ENCODE measurements at regions not wholly inside any gene's neighbourhood (a gene's known extent, or its start where the extent isn't known, plus 50 kb on each side); places are given as distances from the start of the nearest gene placed in this dataset.

DNA sequence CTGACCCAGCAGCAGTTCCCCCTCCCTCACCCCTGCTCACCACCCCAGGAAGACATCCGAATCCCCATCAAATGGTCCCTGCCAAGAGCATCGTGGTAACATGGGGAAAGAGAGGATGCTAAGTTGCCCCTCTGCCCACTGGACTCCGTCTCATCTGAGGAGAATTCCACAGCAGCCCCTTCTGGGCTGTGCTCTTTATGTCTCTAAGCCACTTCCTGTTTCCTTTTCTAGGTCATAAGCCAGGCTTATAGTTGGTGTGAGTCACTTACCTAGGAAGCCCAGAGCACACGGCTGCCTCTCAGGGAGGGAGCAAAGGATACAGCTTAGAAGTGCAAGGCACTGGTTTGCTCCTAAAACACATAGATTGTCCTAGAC is 76.0 kb downstream of the VCPKMT start:
- Mint-ChIP-seq H3K9me3 (no peaks in the 10 kb centered on the region), H3K36me3 (ENCODE audit: low read depth) (peaks cover 61% of the 10 kb centered on the region), H3K27me3 (no peaks in the 10 kb centered on the region), H3K4me3 (peak overlapping the region; percentile 93), H3K27ac (peak overlapping the region; percentile 99), H3K4me1 (peaks cover 36% of the 10 kb centered on the region)
- peak; percentile 39 for ATAC-seq (replicated peaks)

- H3K27ac Mint-ChIP-seq: peak overlapping the region; percentile 99
- peaks cover 61% of the 10 kb centered on the region for H3K36me3 Mint-ChIP-seq (ENCODE audit: low read depth)
- no peak for ATAC-seq (replicated peaks)
- peaks cover 42% of the 10 kb centered on the region for H3K4me1 Mint-ChIP-seq
- H3K9me3 Mint-ChIP-seq: no peaks in the 10 kb centered on the region
- H3K4me3 Mint-ChIP-seq: peak overlapping the region; percentile 93
- no peaks in the 10 kb centered on the region for H3K27me3 Mint-ChIP-seq
Observed at GRCh38 chr14:50040895-50041465, 75.4 kb downstream of the VCPKMT start.

GRCh38 chr14:50041980-50042379 is 74.4 kb downstream of the VCPKMT start:
- peaks cover 46% of the 10 kb centered on the region for H3K4me1 Mint-ChIP-seq
- H3K9me3 Mint-ChIP-seq: no peaks in the 10 kb centered on the region
- peaks cover 58% of the 10 kb centered on the region for H3K36me3 Mint-ChIP-seq (ENCODE audit: low read depth)
- no peak for ATAC-seq (replicated peaks)
- H3K4me3 Mint-ChIP-seq: peak overlapping the region; percentile 93
- H3K27me3 Mint-ChIP-seq: no peaks in the 10 kb centered on the region
- no peak overlapping the region for H3K27ac Mint-ChIP-seq

DNA sequence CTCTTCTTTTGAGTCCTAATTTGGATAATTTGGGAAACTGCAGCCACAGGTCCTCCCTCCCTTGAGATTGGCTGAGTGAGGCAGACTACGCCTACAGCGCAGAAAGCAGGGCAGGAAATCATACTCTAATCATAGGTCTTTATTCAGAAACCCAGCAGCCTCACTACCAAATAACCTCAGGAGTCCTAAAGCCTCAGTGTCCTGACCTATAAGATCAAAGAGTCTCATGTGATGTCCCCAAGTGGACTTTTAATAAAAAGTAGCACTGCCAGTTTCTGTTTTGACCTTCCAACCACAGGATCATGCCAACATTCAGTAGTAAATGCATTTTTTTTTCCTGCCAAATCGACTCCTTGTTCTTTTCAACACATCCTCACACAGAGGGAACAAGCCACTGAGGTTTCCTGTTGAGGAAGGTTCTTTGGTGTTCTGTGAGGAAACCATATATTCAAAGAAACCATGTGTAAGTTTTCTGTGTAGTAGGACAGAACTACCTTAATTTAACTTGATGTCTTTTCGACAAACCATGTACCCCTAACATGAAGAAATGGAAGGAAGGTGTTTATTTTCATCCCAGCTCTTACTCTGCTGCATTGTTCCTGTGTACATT is 72.2 kb downstream of the VCPKMT start:
- Mint-ChIP-seq H3K36me3 (ENCODE audit: low read depth) (peaks cover 37% of the 10 kb centered on the region), H3K27me3 (no peaks in the 10 kb centered on the region), H3K9me3 (no peaks in the 10 kb centered on the region), H3K4me1 (peaks cover 43% of the 10 kb centered on the region), H3K27ac (peak overlapping the region; percentile 94), H3K4me3 (peak overlapping the region; percentile 68)
- ATAC-seq (replicated peaks): peak; percentile 18

DNA sequence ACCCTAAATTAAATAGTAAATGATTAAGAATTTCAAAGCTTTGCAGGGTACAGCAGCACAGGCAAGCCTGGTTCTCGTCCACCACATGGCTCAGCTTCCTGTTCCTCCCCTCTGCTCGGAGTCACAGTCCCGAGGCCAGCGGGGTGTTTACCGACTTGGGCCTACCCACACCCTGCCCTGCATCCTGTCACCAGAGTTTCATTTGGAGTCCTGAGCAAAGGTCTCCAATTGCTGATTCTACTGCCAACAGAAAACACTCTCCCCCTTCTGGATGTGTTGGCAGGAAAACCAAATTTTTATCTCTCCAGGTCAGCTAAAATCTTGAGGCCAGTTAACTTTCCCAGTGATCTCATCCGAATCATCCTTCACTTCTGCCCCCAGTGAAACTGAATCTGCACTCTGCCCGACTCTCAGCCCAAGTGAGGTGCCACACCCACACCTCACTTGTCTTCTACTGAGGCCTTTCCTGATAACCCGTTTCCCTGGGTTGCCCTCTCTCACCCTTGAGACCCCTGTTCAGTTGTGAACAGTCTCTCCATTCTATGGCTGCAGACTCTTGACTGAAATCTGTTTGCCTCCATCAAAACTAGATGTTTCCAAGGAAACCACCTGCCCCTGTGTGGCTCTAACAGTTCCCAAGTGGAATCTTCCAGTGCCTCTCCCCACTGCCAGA is 71.2 kb downstream of the VCPKMT start:
- Mint-ChIP-seq H3K36me3 (ENCODE audit: low read depth) (peaks cover 26% of the 10 kb centered on the region), H3K27ac (peak overlapping the region; percentile 94), H3K4me1 (peaks cover 41% of the 10 kb centered on the region), H3K27me3 (no peaks in the 10 kb centered on the region), H3K9me3 (no peaks in the 10 kb centered on the region), H3K4me3 (peak overlapping the region; percentile 68)
- peak; percentile 83 for ATAC-seq (replicated peaks)

DNA sequence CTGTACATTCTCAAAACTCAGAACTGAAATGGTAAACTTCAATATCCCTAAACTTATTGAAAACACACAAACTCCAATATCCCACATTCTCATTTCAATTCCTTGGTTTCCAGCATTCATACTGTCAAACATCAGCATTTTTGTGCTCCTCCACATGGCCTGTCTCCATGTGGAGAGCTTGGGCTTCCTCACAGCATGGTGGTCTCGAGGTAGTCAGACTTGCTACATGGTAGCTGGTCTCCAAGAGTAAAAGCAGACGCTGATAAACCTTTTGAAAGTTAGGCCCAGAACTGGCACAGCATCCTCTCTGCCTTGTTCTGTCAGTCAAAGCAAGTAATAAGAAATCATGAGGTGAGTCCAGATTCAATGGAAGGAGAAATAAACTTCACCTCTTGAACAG is 70.5 kb downstream of the VCPKMT start:
- no peaks in the 10 kb centered on the region for H3K9me3 Mint-ChIP-seq
- H3K4me1 Mint-ChIP-seq: peaks cover 34% of the 10 kb centered on the region
- no peak for ATAC-seq (replicated peaks)
- H3K27ac Mint-ChIP-seq: peak overlapping the region; percentile 94
- H3K36me3 Mint-ChIP-seq (ENCODE audit: low read depth): peaks cover 20% of the 10 kb centered on the region
- peak overlapping the region; percentile 68 for H3K4me3 Mint-ChIP-seq
- H3K27me3 Mint-ChIP-seq: no peaks in the 10 kb centered on the region

- peak overlapping the region; percentile 68 for H3K4me3 Mint-ChIP-seq
- peaks cover 32% of the 10 kb centered on the region for H3K4me1 Mint-ChIP-seq
- H3K9me3 Mint-ChIP-seq: no peaks in the 10 kb centered on the region
- peak overlapping the region; percentile 94 for H3K27ac Mint-ChIP-seq
- ATAC-seq (replicated peaks): no peak
- H3K27me3 Mint-ChIP-seq: no peaks in the 10 kb centered on the region
- peaks cover 15% of the 10 kb centered on the region for H3K36me3 Mint-ChIP-seq (ENCODE audit: low read depth)
Observed at GRCh38 chr14:50047274-50047676, 69.1 kb downstream of the VCPKMT start.

DNA sequence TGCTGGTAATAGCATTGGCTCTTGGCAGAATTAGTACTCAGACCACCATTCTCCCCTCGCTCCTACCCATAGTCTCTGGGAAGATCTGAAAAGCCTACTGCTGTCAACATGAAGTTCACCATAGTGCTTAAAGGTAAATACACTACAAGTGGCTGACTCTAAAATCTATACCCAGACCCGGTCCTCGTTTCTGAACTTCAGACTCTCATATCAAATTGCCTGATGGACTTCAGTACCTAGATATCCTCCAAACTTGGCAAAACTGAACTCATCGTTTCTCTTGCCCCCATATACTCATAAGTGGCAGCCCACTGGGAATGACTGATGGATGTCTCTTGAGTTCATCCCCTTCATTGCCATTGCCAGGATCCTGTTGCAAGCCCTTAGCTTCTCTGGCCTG is 67.3 kb downstream of the VCPKMT start:
- H3K27ac Mint-ChIP-seq: no peak overlapping the region
- peaks cover 15% of the 10 kb centered on the region for H3K36me3 Mint-ChIP-seq (ENCODE audit: low read depth)
- no peaks in the 10 kb centered on the region for H3K27me3 Mint-ChIP-seq
- H3K4me3 Mint-ChIP-seq: no peak overlapping the region
- no peak for ATAC-seq (replicated peaks)
- H3K4me1 Mint-ChIP-seq: peaks cover 33% of the 10 kb centered on the region
- no peaks in the 10 kb centered on the region for H3K9me3 Mint-ChIP-seq

- Mint-ChIP-seq H3K27ac (no peak overlapping the region), H3K27me3 (no peaks in the 10 kb centered on the region), H3K36me3 (ENCODE audit: low read depth) (peaks cover 15% of the 10 kb centered on the region), H3K4me1 (peaks cover 26% of the 10 kb centered on the region), H3K9me3 (no peaks in the 10 kb centered on the region), H3K4me3 (no peak overlapping the region)
- ATAC-seq (replicated peaks): no peak
Observed at GRCh38 chr14:50049703-50050570, 66.4 kb downstream of the VCPKMT start.

- no peak overlapping the region for H3K27ac Mint-ChIP-seq
- H3K9me3 Mint-ChIP-seq: no peaks in the 10 kb centered on the region
- no peak overlapping the region for H3K4me3 Mint-ChIP-seq
- no peak for ATAC-seq (replicated peaks)
- peaks cover 16% of the 10 kb centered on the region for H3K4me1 Mint-ChIP-seq
- no peaks in the 10 kb centered on the region for H3K27me3 Mint-ChIP-seq
- peaks cover 6% of the 10 kb centered on the region for H3K36me3 Mint-ChIP-seq (ENCODE audit: low read depth)
Observed at GRCh38 chr14:50051106-50051505, 65.3 kb downstream of the VCPKMT start.

GRCh38 chr14:50051706-50052105 is 64.7 kb downstream of the VCPKMT start:
- Mint-ChIP-seq H3K4me1 (peaks cover 11% of the 10 kb centered on the region), H3K27ac (peak overlapping the region; percentile 30), H3K9me3 (no peaks in the 10 kb centered on the region), H3K4me3 (no peak overlapping the region), H3K36me3 (ENCODE audit: low read depth) (peaks cover under 1% of the 10 kb centered on the region), H3K27me3 (no peaks in the 10 kb centered on the region)
- no peak for ATAC-seq (replicated peaks)

GRCh38 chr14:50052517-50052916 is 63.9 kb downstream of the VCPKMT start:
- Mint-ChIP-seq H3K9me3 (no peaks in the 10 kb centered on the region), H3K36me3 (ENCODE audit: low read depth) (no peaks in the 10 kb centered on the region)

GRCh38 chr14:50053935-50054334 is 62.4 kb downstream of the VCPKMT start:
- no peaks in the 10 kb centered on the region for H3K9me3 Mint-ChIP-seq
- no peak overlapping the region for H3K4me3 Mint-ChIP-seq
- no peaks in the 10 kb centered on the region for H3K36me3 Mint-ChIP-seq (ENCODE audit: low read depth)
- H3K27me3 Mint-ChIP-seq: no peaks in the 10 kb centered on the region
- H3K27ac Mint-ChIP-seq: no peak overlapping the region
- no peak for ATAC-seq (replicated peaks)
- H3K4me1 Mint-ChIP-seq: peaks cover 12% of the 10 kb centered on the region

More at GRCh38 chr14:50052517-50052916, 63.9 kb downstream of the VCPKMT start:
- Mint-ChIP-seq H3K27ac (peak overlapping the region; percentile 30), H3K27me3 (no peaks in the 10 kb centered on the region), H3K4me1 (peaks cover 8% of the 10 kb centered on the region), H3K4me3 (no peak overlapping the region)
- ATAC-seq (replicated peaks): no peak

- H3K27me3 Mint-ChIP-seq: no peaks in the 10 kb centered on the region
- H3K36me3 Mint-ChIP-seq (ENCODE audit: low read depth): peaks cover 8% of the 10 kb centered on the region
- ATAC-seq (replicated peaks): no peak
- H3K4me1 Mint-ChIP-seq: peaks cover 19% of the 10 kb centered on the region
- H3K4me3 Mint-ChIP-seq: no peak overlapping the region
- H3K27ac Mint-ChIP-seq: no peak overlapping the region
- no peaks in the 10 kb centered on the region for H3K9me3 Mint-ChIP-seq
Observed at GRCh38 chr14:50055461-50056228, 60.7 kb downstream of the VCPKMT start.
